ENCODE measurements at regions not wholly inside any gene's neighbourhood (a gene's known extent, or its start where the extent isn't known, plus 50 kb on each side); places are given as distances from the start of the nearest gene placed in this dataset.

- TF ChIP-seq CTCF (IDR thresholded peaks at IDR 0.05; ENCODE audit: borderline replicate concordance, extremely low read depth, low read length, poor library complexity, severe bottlenecking) (no peak), EZH2 (IDR thresholded peaks at IDR 0.05; ENCODE audit: borderline replicate concordance, low read depth, low read length, severe bottlenecking) (no peak)
Measured at GRCh38 chr22:44403602-44404329, 91.0 kb upstream of the SHISAL1 start.
